Testis (tissue), 2 donors: ENCODE measurements at regions not wholly inside any gene's neighbourhood (a gene's known extent, or its start where the extent isn't known, plus 50 kb on each side); places are given as distances from the start of the nearest gene placed in this dataset.

Experiments
- DNase-seq: peaks from one replicate; pipeline ENCODE4 v3.0.0-alpha.2; 2019
- H3K27ac ChIP-seq, 2 donors: fragments of 200-600 bp; sonication (generic); one replicate each; pipeline ENCODE4 v1.5.1; 2019
- H3K27me3 ChIP-seq: fragments of 200-600 bp; sonication (generic); one replicate; pipeline ENCODE4 v1.5.1; 2019
- H3K36me3 ChIP-seq: fragments of 200-600 bp; sonication (generic); one replicate; pipeline ENCODE4 v1.5.1; 2017; ENCODE audit warnings: low read depth; ENCODE audit errors: missing control alignments
- H3K4me1 ChIP-seq: fragments of 200-600 bp; sonication (generic); one replicate; pipeline ENCODE4 v1.5.1; 2019
- H3K4me3 ChIP-seq, 2 donors: fragments of 200-600 bp; sonication (generic); one replicate each; pipeline ENCODE4 v1.5.1; 2017 to 2019
- H3K9me3 ChIP-seq: fragments of 200-600 bp; sonication (generic); one replicate; pipeline ENCODE4 v1.5.1; 2017
- POLR2A ChIP-seq: fragments of 450-650 bp; IDR thresholded peaks from one replicate; pipeline ENCODE4 v1.6.1; 2017; ENCODE audit warnings: antibody characterized with exemption, mild to moderate bottlenecking, moderate library complexity
- WGBS, 2 donors: methylation state at CpG; one replicate each; pipeline ENCODE4 v1.1.5; 2018; 5-methylcytosine and 5-hydroxymethylcytosine counted together
- intact Hi-C: fragments of 100-400 bp; cut with DNase I; formaldehyde crosslinking; loops from one replicate; pipeline ENCODE4 v1.15.1; 2023; ENCODE audit warnings: low total_unique reads
- TF ChIP-seq, protein P1 (sequence below), 3 experiments: fragments of 450-650 bp in 2 of 3; fragments of 200-600 bp in 1 of 3; sonication (generic) in 1 of 3; IDR thresholded peaks; one replicate each; pipeline ENCODE4 v1.5.1; 2016 to 2019; ENCODE audit warnings: antibody characterized with exemption in 3 of 3, mild to moderate bottlenecking in 2 of 3, moderate library complexity in 1 of 3

DNA sequence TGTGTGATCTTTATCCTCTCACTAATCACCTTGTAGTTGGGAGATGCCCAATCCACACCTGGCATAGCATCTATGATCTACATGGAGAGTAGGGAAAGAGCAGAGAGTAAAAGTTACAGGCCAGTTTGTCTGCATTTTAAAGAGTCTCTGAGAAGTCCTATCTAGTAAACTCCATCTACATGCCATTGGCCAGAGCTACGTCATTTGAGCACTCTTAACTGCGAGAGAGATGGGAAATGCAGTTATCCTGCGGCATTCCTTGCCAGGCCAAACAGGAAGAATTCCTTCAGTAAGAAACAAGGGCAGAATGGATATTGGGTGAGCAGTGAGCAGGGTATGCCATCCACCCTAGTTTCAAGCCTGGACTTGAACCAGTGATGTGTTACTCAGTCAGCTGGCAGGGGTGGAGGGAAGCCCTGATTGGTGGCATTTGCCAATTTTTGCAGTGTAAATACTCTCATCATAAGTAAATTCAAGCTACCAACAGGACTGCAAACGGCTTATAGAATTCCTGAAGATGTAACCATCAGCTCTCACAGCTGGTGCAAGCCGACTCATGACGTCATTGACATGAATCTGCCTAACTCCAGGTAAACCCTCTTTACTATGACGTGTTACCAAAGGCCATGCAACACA is 156.8 kb upstream of the MSX2 start:
- H3K9me3 ChIP-seq, result no peaks in the 10 kb centered on the region
- no peak overlapping the region for H3K4me3 ChIP-seq
- peaks cover 3% of the 10 kb centered on the region for H3K4me1 ChIP-seq
- intact Hi-C loops, result no loop called here
- H3K27ac ChIP-seq, result no peak overlapping the region
- no peaks in the 10 kb centered on the region for H3K27me3 ChIP-seq
- 84 to 89% methylated on average over 7 of the region's 7 CpGs for WGBS, 2 donors
- DNase-seq, result no peak
- no peaks in the 10 kb centered on the region for H3K36me3 ChIP-seq
- TF ChIP-seq, protein P1, sequence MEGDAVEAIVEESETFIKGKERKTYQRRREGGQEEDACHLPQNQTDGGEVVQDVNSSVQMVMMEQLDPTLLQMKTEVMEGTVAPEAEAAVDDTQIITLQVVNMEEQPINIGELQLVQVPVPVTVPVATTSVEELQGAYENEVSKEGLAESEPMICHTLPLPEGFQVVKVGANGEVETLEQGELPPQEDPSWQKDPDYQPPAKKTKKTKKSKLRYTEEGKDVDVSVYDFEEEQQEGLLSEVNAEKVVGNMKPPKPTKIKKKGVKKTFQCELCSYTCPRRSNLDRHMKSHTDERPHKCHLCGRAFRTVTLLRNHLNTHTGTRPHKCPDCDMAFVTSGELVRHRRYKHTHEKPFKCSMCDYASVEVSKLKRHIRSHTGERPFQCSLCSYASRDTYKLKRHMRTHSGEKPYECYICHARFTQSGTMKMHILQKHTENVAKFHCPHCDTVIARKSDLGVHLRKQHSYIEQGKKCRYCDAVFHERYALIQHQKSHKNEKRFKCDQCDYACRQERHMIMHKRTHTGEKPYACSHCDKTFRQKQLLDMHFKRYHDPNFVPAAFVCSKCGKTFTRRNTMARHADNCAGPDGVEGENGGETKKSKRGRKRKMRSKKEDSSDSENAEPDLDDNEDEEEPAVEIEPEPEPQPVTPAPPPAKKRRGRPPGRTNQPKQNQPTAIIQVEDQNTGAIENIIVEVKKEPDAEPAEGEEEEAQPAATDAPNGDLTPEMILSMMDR (IDR thresholded peaks at IDR 0.05), result no peak
- TF ChIP-seq POLR2A, result no peak

DNA sequence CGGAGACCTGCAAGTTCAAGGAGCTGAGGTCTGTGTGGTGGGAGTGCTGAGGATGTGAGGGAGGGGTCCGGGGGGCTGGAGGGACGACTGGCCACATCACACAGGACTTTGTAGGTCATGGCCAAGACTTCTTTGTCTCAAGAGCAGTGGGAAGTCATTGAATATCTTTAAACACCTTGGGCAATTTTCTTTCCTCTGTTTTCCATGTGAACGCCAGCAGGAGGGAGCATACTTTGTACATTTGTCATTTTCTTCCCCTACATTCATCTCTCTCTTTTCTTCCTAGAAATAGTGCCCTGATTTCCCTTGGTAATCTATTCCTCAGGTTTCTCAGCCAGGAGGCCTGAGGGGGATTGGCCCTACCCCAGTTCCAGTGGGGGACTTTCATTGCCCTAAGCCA is 153.7 kb upstream of the MSX2 start:
- Histone ChIP-seq H3K27me3 (no peaks in the 10 kb centered on the region), H3K4me3 (no peak overlapping the region), H3K9me3 (no peaks in the 10 kb centered on the region), H3K4me1 (peaks cover 3% of the 10 kb centered on the region), H3K27ac (no peak overlapping the region), H3K36me3 (no peaks in the 10 kb centered on the region)
- intact Hi-C loops, result no loop called here
- DNase-seq, result no peak
- 79 to 88% methylated on average over 4 of the region's 4 CpGs for WGBS, 2 donors
- TF ChIP-seq, protein P1 (IDR thresholded peaks at IDR 0.05), result no peak
- no peak for TF ChIP-seq POLR2A

DNA sequence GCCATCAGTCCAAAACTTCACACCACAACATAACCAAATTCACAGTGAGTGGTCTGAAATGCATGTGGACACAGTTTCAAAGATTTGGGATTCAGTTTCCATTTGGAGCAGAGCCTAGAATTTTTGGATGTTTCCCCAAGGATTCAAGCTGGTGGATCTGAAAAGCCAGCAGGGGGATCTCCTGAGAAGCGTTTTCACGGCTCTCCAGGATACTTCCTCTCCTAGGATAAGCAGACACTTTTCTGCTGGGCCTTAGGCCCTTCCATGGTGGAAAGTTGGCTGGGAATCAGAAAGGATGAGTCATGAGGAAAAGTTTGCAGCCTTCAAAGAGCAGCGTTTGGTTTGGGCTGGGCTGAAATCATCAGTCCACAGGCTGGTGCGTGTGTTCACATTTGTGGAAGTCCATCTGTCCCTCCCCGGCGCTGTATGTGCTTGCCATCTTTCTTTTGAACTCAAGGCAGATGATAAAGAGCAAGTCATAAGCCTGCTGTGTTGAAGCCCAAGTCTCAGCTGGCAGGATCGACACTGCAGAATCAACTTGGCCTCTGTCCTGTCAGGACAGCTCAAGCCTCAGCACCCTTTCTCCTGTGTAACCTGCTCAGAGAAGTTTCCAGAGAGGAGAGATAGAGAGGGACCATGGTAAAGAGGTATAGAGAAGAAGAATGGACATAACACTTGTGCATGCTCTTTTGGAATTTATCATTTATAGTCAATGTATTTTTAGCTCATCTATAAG is 152.6 kb upstream of the MSX2 start:
- Histone ChIP-seq H3K27ac (no peak overlapping the region), H3K4me3 (no peak overlapping the region), H3K36me3 (no peaks in the 10 kb centered on the region), H3K4me1 (peaks cover 3% of the 10 kb centered on the region), H3K9me3 (no peaks in the 10 kb centered on the region), H3K27me3 (no peaks in the 10 kb centered on the region)
- WGBS, 2 donors, result 42 to 44% methylated on average over 7 of the region's 7 CpGs
- intact Hi-C loops, result no loop called here
- peak; percentile 57 for DNase-seq
- TF ChIP-seq POLR2A, result no peak
- TF ChIP-seq, protein P1 (IDR thresholded peaks at IDR 0.05), result no peak

DNA sequence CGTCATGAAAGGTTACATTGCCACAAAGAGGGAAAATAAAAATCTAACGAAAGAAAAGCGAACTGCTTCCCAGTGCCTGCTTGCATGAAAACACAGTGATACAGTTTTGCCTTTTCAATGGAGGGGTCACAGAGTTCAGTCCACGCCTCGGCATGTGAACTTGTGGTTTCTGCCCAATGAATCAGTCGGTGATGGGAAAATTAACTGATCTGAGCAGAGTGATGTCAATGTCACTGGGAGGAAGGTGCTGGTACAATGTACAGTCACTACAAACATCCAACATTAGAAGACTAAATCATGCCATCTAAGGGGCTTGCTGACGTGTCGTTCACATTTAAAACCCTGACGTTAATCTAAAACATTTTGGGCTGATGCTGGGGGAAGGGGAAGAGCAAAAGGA is 151.8 kb upstream of the MSX2 start:
- intact Hi-C loops, result no loop called here
- DNase-seq, result no peak
- 65 to 86% methylated on average over 9 of the region's 9 CpGs for WGBS, 2 donors

More for the DNA sequence above, 151.8 kb upstream of the MSX2 start:
- no peak for TF ChIP-seq POLR2A
- TF ChIP-seq, protein P1 (IDR thresholded peaks at IDR 0.05), result no peak
- Histone ChIP-seq H3K4me3 (no peak overlapping the region), H3K9me3 (no peaks in the 10 kb centered on the region), H3K4me1 (peaks cover 3% of the 10 kb centered on the region), H3K27me3 (no peaks in the 10 kb centered on the region), H3K36me3 (no peaks in the 10 kb centered on the region), H3K27ac (no peak overlapping the region)
